ENCODE measurements at regions not wholly inside any gene's neighbourhood (a gene's known extent, or its start where the extent isn't known, plus 50 kb on each side); places are given as distances from the start of the nearest gene placed in this dataset.

- TF ChIP-seq GATA2 (IDR thresholded peaks at IDR 0.05; ENCODE audit: low read depth, low read length) (no peak), GATA3 (IDR thresholded peaks at IDR 0.05; ENCODE audit: low read depth, low read length) (no peak)
These were observed 99.2 kb upstream of the COG2 start for GRCh38 chr1:230543085-230543484.

Data from SH-SY5Y (cell line).